HG02884 (cell line): ENCODE measurements at regions not wholly inside any gene's neighbourhood (a gene's known extent, or its start where the extent isn't known, plus 50 kb on each side); places are given as distances from the start of the nearest gene placed in this dataset.
"Not testable (repeated sequence)": the region's sequence is repeated elsewhere in the genome, so short reads cannot be mapped to it uniquely, and the experiment has no call there.

Source experiments
- ATAC-seq: cut with Tn5 transposase; IDR thresholded peaks from one replicate; pipeline ENCODE4 v1.9.1; 2021; ENCODE audit warnings: mild to moderate bottlenecking, moderate library complexity; ENCODE audit not compliant: unreplicated experiment

DNA sequence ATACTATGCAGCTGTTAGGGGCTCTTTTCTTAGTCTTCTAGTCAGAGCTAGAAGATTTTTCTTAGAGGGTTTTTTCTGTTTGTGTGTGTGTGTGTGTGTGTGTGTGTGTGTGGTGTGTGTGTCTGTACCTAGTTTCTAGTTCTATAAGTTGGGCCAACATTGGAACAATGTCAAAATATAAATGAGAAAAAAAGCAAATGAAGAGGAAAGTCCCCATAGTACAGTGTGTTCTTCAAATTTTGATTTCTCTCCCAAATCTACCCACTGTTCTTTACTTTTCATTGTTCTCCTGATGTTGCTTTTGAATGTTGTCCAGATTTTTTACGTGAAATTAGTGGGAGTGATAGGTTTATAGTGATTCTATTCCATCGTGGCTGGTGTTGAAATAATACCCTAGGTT lies 2153.4 kb upstream of the RAG2 start:
- ATAC-seq = no peak

DNA sequence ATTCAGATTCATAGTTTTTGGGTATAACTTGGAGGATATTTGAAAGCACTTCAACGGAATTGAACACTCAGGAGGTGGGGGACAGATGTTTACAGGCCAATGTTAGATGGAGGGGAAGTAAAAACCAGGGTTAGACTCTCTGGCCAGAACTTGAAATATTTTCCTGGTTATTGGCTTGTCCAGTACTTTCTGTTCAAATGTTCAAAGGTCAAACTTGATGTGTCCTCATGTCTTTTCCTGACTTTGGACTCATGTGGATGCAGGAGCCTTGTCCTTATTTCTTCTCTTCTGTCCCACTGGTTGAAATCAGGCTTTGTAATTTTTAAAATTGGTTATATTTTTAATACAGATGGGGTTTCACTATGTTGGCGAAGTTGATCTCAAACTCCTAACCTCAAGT lies 2148.5 kb upstream of the RAG2 start:
- not testable (repeated sequence) for ATAC-seq

DNA sequence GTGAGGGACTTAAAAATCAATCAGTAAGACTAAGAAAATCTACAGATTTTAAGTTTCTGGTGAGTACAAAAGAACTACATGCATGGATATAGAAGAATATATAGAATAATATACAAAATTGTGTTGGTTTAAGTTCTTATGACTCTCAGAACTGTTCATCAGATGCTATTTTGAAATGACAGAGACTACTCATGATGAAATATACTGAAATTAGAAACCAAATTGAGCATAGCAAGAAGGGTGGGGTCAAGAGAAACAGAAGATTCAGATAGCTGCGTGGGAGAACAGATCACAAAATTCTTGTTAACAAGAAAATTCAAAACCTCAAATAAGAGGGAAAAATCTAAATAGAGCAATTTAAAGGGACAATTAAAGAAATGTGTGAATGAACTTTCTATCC lies 2125.3 kb upstream of the RAG2 start:
- ATAC-seq = no peak

DNA sequence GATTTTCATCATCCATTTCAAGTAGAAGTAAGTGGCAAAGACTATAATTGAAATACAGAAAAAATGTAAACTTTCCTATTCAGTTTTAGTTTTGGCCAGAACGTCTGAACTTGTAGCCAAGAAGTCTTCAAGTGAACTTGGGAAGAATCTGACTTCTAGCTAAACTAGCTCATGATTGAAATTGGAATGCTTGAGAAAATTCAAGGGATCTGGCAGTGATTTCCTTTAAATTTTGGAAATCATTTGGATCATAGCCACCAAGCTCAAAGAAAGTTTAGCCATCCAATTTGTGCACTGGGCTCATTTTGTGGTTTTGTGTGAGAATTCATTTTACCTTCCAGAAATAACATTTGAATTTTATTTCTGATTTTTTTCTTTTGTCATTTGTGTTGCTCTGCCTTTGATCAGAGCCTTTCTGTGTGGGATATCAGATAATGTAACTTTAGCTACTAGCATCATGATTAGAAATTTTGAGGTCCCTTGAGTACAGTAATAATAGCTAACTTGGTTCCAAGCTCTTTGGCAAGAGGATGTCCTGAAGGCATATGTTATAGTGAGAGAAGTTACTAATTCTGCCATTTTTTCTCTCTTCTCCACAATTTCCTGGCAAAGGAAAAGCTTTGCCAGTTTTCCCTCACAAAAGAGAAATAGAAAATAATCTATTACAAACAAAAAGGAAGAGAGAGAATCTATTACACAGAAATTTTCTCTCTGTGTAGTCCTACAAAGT lies 2123.7 kb upstream of the RAG2 start:
- no peak for ATAC-seq

DNA sequence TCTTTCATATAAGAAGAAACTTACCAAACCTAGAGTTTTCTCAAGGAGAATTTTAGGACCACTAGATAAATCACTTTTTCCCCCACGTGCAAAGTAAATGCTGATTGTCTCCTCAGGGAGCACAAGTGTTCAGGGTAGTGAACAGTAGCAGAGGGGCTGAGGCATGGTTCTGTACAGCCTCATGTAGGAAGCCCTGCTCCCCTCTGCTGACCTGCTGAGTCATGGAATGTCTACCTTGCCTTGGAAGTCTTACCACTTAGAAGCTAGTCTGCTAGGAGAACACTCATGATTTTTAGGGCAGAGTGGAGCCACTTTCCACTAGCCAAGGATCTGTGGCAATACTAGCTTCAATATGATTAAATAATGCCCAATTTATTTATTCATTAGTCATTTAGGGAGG lies 2120.6 kb upstream of the RAG2 start:
- ATAC-seq = no peak

DNA sequence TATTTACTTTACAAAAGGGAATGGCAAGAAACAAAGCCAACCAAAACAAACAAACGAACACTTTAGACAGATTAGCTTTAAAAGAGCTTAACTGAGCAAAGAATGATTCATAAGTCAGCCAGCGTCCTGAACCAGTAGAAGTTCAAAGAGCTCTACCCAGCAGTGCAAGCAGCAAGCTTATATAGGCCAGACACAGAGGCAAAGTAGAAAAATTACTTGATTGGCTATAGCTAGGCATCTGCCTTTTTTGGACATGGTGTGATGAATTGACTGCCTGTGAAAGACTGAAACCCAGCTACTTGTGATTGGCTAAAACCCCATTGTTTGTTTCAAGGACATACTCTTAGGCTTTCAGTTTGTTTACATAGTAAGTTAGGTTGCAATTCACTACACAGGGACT lies 2120.0 kb upstream of the RAG2 start:
- no peak for ATAC-seq

DNA sequence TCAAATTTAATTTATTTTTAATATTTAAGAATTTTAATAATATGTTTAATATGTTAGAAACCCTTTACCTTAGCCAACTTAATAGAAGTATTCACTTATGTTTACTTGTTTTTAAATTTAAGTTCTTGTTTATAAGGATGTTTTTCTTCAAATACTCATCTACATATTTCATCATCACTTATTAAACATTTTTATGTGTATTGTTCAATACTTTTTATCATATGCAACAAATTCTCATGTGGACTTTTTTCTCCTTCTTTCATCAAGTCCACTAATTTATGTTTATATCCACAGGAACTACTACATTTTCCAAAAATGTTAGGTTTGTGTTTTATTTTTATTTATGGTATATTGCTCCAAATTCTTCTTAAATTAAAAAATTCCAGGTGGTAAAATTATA lies 2113.1 kb upstream of the RAG2 start:
- ATAC-seq = no peak

DNA sequence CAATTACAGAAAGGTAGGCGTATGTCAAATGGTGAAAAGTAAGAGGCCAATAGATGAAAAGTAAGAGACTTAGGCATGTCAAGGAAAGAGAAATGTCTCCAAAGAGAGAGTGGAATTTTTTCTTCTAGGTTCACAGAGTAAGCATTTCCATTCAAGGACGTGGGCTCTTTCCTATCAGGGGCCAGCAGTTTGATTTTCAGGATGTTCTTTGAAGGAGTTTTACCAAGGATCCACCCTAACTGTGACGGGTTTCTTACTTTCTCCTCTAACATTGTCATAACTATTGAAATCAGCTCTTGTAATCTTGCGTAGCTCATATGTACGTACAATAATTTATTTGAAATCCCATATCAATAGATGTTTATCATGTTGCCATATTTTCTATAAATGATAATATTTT lies 2112.2 kb upstream of the RAG2 start:
- ATAC-seq = no peak

DNA sequence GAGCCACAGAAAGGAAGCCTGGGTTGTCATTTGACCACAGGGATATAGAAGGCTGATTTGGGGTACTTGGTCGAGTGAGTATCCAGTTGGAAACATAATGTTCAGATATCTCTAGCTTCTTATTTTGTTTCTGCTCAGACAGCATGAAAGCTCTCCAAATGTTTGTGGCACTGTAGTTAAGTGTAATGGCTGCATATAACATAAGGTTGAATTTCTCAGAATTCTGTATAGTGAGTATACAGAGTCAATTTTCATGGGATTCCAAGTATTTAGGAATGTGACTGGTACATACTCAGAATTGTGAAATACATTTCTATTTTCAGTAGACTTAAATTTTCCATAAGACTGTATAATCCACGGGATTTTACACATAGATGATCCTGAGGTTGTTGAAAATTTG lies 2102.1 kb upstream of the RAG2 start:
- ATAC-seq = no peak

DNA sequence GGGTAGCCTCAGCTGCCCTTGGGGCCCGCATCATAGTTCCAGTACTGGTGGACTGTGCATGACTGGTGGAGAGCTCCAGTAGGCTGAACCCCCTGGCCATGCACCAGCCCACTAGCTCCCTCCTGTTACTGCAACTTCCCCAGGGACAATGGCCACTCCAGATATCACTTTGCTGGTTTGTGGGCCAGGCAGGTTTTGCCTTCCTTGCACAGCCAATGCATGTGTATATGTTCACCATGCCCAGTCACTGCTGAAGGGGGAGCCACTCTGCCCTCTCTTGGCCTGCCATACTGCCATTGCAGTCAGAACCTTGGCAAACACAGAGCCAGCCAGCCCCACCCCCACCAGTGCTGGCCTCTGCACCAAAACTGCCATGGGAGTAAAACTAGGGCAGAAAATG lies 2095.3 kb upstream of the RAG2 start:
- no peak for ATAC-seq

DNA sequence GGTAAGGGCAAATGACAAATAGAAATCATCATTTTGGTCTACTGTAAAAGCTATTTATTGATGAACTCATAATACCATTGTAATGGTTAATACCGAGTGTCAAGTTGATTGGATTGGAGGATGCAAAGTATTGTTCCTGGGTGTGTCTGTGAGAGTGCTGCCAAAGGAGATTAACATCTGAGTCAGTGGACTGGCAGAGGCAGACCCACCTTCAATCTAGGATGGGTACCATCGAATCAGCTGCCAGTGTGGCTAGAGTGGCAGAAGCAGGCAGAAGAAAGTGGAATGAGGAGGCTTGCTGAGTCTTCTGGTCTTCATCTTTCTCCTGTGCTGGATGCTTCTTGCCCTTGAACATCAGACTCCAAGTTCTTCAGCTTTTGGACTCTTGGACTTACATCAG lies 2092.2 kb upstream of the RAG2 start:
- ATAC-seq = not testable (repeated sequence)

DNA sequence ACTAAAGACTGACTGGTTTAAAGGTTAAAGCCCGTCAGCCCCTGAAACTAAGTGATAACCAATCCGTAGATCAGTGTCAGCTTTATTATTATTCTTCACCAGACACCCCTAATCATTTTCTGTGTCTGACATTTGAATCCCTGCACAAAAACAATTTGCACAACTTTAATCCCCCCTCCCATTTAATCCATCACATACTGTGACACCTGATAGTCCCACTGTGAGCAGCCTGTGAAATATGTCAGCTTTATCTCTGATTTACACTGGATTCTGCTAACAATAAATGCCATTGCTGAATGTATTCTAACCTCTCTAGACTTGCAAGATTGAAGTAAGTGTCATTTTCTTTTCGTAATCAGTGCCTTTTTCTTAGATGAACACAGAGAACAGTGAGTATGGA lies 2089.0 kb upstream of the RAG2 start:
- no peak for ATAC-seq

DNA sequence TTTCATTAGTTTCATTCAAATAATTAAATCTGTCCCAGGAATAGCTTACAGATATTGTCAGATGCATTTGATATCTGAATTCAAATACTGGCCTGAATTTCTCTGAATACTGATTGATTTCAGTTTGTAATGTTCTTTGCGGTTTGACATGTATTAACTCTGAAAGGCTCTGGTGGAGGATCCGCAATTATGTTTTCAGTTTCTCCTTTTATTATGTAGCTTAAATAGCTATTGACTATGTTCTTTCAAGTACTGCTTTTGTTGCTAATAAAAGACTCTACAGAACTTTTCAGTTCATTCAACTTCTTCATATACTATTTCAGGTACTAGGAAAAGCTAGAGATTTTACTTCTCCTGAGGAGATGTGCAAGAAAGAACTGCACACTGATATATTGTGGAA lies 2085.4 kb upstream of the RAG2 start:
- ATAC-seq = no peak

DNA sequence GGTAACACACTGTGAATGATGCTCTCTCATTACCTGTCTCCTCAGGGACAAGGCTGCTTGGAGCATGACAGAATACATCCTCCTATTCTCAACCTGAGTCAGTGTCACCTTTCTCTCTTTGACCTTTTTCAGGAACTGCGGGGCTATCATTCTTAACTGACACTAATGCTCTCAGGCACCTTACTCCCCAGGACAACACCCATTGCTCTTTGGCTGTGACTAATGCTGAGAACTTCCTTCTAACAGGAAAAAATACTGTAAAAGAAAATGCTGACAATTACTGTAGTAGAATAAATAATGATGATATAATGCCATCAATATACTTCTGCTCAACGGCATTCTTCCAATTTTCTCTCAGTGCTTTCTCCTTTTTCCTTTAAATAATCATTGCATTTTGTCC lies 2082.7 kb upstream of the RAG2 start:
- ATAC-seq = no peak

DNA sequence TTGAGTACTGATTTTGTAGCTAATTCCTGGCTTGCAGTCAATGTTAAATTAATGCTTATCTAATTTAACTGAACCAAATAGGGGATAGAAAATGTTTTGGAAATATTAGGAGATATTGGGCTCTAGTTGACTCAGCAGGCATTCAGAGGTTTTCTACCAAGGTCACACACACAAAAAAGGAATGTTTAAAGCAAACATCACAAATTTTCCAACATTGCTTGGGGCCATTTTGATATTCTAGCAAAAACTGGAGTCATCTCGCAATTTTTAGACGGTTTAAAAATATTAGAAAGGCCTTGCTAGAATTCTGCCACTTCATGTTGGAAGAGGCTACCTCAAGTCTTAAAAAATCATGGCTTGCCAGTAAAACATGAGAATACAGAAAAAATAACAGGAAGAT lies 2082.1 kb upstream of the RAG2 start:
- no peak for ATAC-seq

DNA sequence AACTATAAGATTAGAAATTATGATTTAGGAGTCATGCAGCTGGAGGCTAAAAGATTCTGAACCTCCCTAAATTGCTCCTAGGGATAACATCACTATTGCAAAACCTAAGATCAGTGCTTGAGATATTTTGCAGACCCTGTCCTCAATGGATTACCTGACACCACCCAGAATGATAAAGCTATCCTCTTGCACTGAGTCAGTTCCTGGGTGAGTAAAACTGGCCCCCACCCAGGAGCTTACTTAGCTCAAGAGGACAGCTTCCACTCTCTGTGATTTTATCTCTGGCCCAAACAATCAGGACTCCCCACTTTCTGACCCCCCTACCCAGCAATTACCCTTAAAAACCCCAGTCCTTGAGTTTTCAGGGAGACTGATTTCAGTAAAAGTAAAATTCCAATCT lies 2074.4 kb upstream of the RAG2 start:
- no peak for ATAC-seq

DNA sequence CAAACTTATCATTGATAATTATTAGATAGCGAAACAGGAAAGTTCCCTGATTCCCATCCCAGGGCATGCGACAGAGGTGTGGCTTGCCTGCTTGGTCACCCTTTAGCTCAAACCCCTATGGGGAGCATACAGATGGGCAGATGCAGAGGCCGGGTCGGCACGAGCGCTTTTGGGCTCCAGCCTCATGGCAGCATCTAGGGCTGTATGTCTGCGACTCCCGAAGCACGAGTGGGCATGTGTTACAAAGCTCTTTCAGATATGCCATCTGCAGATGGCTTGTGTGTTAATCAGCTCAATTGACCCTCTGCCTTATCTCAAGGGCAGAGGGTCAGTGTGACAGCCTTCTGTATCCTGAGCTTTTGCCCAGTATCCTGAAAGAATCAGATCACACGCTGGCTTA lies 2069.3 kb upstream of the RAG2 start:
- no peak for ATAC-seq

DNA sequence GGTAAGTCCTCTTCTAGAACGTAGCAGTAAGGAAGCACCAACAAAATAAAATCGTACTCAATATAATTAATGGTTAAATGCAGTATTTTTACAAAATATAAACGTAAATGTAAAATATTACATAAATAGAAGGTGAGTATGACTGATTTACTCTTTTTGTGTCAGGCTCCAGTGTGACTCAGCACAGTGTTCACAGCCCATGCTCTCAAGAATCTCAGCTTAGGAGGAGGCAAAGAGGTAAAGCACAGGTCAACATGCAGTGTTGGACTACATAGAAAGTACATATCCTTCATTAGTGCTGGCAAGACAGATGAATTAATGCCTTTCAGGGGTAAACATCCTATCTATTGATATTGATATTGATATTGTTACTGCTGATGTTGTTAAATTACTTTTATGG lies 2050.6 kb upstream of the RAG2 start:
- no peak for ATAC-seq

DNA sequence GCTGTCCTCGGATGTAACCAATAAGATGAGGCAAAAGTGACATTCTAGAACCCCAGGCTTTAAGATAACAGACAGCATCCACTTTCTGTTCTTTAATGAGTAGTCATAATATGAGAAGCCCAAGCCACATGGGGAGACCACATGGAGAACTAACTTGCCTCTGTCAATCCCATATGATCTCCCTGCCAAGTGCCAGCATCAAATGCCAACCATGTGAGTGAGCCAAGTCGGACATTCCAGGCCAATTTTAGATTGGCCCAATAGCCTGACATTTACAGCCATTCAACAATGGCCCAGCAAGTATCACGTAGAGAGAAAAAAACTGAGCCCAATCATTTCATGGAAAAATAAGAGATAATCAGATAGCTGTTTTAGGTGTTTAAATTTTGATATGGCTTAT lies 2048.3 kb upstream of the RAG2 start:
- ATAC-seq = no peak

DNA sequence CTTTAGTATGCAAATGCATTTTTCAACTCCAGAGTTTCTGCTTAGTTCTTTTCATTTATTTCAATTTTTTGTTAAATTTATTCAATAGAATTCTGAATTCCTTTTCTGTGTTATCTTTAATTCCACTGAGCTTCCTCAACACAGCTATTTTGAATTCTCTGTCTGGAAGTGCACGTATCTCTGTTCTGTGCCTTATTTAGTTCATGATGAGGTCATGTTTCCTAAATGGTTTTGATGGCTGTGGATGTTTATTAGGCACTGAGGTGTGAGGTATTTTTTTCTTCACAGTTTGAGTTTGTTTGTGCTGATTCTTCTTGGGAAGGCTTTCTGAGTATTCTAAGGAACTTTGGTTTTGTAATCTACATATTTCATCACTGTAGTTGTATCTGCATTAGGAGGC lies 2042.8 kb upstream of the RAG2 start:
- ATAC-seq = no peak

DNA sequence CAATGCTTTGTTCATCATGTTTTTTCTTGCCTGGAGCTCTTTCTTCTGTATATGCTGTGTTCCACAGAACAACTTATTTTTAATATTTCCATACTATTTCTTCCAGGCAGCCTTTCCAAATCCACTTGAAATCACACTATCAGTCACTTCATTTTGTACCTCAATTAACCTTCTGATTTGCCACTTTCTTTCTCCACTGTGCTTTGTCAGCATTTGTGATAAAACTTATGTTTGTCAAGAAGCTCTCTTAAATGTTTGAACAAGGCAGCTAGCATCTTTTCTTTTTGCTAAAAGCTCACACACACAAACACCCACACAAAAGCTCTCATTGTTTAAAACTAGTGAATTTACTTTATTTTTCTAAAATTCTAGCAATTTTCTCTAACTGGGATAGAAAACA lies 2014.7 kb upstream of the RAG2 start:
- ATAC-seq = no peak

DNA sequence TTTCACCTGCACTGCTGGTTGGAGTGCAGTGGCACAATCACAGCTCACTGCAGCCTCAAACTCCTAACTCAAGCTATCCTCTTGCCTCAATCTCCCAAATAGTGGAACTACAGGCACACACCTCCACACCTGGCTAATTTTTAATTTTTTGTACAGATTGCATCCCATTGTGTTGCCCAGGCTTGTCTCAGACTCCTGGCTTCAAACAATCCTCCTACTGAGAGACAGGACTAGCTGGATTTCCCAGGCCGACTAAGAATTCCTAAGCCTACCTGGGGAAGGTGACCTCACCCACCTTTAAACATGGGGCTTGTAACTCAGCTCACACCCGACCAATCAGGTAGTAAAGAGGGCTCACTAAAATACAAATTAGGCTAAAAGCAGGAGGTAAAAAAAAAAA lies 2003.3 kb upstream of the RAG2 start:
- ATAC-seq = not testable (repeated sequence)

DNA sequence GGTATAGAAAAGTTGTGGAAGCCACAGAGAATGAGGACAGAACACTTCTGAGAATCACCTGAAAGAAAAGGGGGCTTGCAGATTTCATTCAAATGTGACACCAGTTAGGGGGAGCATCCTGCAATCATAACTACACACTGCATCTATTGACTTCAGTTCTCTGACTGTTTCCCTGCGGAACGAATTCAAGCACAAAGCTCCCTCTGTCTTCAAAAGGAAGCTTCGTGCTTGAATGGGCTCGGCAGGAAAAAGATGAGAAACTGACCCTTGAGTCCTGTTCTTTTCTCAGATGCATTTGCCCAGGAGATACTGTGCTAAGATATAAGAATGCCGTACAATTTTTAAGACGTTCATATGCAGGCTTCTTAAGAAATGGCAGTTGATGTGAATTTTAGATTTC lies 2000.4 kb upstream of the RAG2 start:
- ATAC-seq = no peak
